Liver (tissue), 3 donors: ENCODE measurements at regions not wholly inside any gene's neighbourhood (a gene's known extent, or its start where the extent isn't known, plus 50 kb on each side); places are given as distances from the start of the nearest gene placed in this dataset.

Experiments used
- ATF3 ChIP-seq: IDR thresholded peaks from 2 replicates; pipeline ENCODE4 v1.6.1; 2016; ENCODE audit warnings: antibody characterized with exemption
- CTCF ChIP-seq: fragments of 150-350 bp; IDR thresholded peaks from 2 replicates; pipeline ENCODE4 v1.5.1; 2017; ENCODE audit warnings: improper control_type of control experiment, low read depth, low read length; ENCODE audit not compliant: missing input control
- GABPA ChIP-seq, 2 donors: IDR thresholded peaks in 1 of 2; conservative IDR thresholded peaks in 1 of 2; 2 replicates each; pipeline ENCODE4 v1.6.1; 2016; ENCODE audit warnings: antibody characterized with exemption in 2 of 2, mild to moderate bottlenecking in 1 of 2, moderate library complexity in 1 of 2
- HNF4G ChIP-seq: IDR thresholded peaks from 2 replicates; pipeline ENCODE4 v1.6.1; 2016; ENCODE audit warnings: antibody characterized with exemption
- JUND ChIP-seq, 2 donors: IDR thresholded peaks; 2 replicates each; pipeline ENCODE4 v1.6.1; 2016; ENCODE audit warnings: antibody characterized with exemption in 2 of 2
- MAX ChIP-seq: IDR thresholded peaks from 2 replicates; pipeline ENCODE4 v1.6.1; 2016; ENCODE audit warnings: antibody characterized with exemption
- NR2F2 ChIP-seq: IDR thresholded peaks from 2 replicates; pipeline ENCODE4 v1.6.1; 2016; ENCODE audit warnings: antibody characterized with exemption
- RAD21 ChIP-seq, 2 donors: IDR thresholded peaks; 2 replicates each; pipeline ENCODE4 v1.6.1; 2016; ENCODE audit warnings: antibody characterized with exemption in 2 of 2, mild to moderate bottlenecking in 2 of 2
- REST ChIP-seq: IDR thresholded peaks from 2 replicates; pipeline ENCODE4 v1.6.1; 2016; ENCODE audit warnings: antibody characterized with exemption, mild to moderate bottlenecking
- SP1 ChIP-seq: IDR thresholded peaks from 2 replicates; pipeline ENCODE4 v1.6.1; 2018; ENCODE audit warnings: antibody characterized with exemption, mild to moderate bottlenecking
- TAF1 ChIP-seq: conservative IDR thresholded peaks from 2 replicates; pipeline ENCODE4 v1.6.1; 2016; ENCODE audit warnings: antibody characterized with exemption, mild to moderate bottlenecking
- YY1 ChIP-seq: IDR thresholded peaks from 2 replicates; pipeline ENCODE4 v1.6.1; 2016; ENCODE audit warnings: antibody characterized with exemption, mild to moderate bottlenecking
- ZBTB33 ChIP-seq: IDR thresholded peaks from 2 replicates; pipeline ENCODE4 v1.6.1; 2016; ENCODE audit warnings: antibody characterized with exemption
- donor health status: healthy.
- donor health status: healthy.

GRCh38 chr16:35404273-35404672, 1944.9 kb downstream of the TP53TG3F start:
- TF ChIP-seq ATF3, result no peak
- no peak for TF ChIP-seq YY1
- TF ChIP-seq CTCF, result no peak
- TF ChIP-seq RAD21 (IDR thresholded peaks at IDR 0.05), result no peak
- TF ChIP-seq REST, result no peak
- TF ChIP-seq NR2F2, result no peak
- TF ChIP-seq MAX, result no peak
- TF ChIP-seq GABPA (IDR thresholded peaks at IDR 0.05 in 1 of 2, conservative IDR thresholded peaks at IDR 0.05 in 1 of 2), result no peak
- TF ChIP-seq JUND (IDR thresholded peaks at IDR 0.05), result no peak
- no peak for TF ChIP-seq HNF4G
- no peak for TF ChIP-seq ZBTB33
- no peak for TF ChIP-seq SP1
- no peak for TF ChIP-seq TAF1
